ENCODE measurements at regions not wholly inside any gene's neighbourhood (a gene's known extent, or its start where the extent isn't known, plus 50 kb on each side); places are given as distances from the start of the nearest gene placed in this dataset.

GRCh38 chr17:72511242-72511641 lies 390.4 kb downstream of the SOX9 start:
- DNase-seq, result no peak

GRCh38 chr17:72511874-72512273 lies 391.1 kb downstream of the SOX9 start:
- DNase-seq, result no peak

GRCh38 chr17:72512649-72513556 lies 392.1 kb downstream of the SOX9 start:
- no peak for DNase-seq

- DNase-seq, result no peak
Measured at GRCh38 chr17:72514321-72514861, 393.6 kb downstream of the SOX9 start.

- DNase-seq, result peak; percentile 25
Measured at GRCh38 chr17:72514891-72515290, 394.1 kb downstream of the SOX9 start.

- no peak for DNase-seq
Measured at GRCh38 chr17:72515291-72516065, 394.7 kb downstream of the SOX9 start.

GRCh38 chr17:72516772-72517399 lies 396.1 kb downstream of the SOX9 start:
- DNase-seq, result no peak

- DNase-seq, result no peak
Measured at GRCh38 chr17:72517413-72518158, 396.8 kb downstream of the SOX9 start.

- DNase-seq, result no peak
Measured at GRCh38 chr17:72518159-72518732, 397.4 kb downstream of the SOX9 start.

- DNase-seq, result no peak
Measured at GRCh38 chr17:72518753-72519597, 398.2 kb downstream of the SOX9 start.

- no peak for DNase-seq
Measured at GRCh38 chr17:72519598-72519936, 398.7 kb downstream of the SOX9 start.

GRCh38 chr17:72520665-72521303 lies 400.0 kb downstream of the SOX9 start:
- DNase-seq, result no peak

GRCh38 chr17:72523491-72523890 lies 402.7 kb downstream of the SOX9 start:
- DNase-seq, result no peak

GRCh38 chr17:72525225-72526015 lies 404.6 kb downstream of the SOX9 start:
- no peak for DNase-seq

GRCh38 chr17:72526769-72527168 lies 405.9 kb downstream of the SOX9 start:
- DNase-seq, result no peak

GRCh38 chr17:72527789-72528188 lies 407.0 kb downstream of the SOX9 start:
- DNase-seq, result no peak

- DNase-seq, result no peak
Measured at GRCh38 chr17:72528683-72529082, 407.9 kb downstream of the SOX9 start.

GRCh38 chr17:72529386-72529785 lies 408.6 kb downstream of the SOX9 start:
- no peak for DNase-seq

GRCh38 chr17:72530454-72530853 lies 409.6 kb downstream of the SOX9 start:
- no peak for DNase-seq

GRCh38 chr17:72531729-72532128 lies 410.9 kb downstream of the SOX9 start:
- DNase-seq, result no peak
